Mammary epithelial cell (primary cell): ENCODE measurements at regions not wholly inside any gene's neighbourhood (a gene's known extent, or its start where the extent isn't known, plus 50 kb on each side); places are given as distances from the start of the nearest gene placed in this dataset.

Experiments used
- CTCF ChIP-seq, 2 donors: IDR thresholded peaks in 1 of 2; conservative IDR thresholded peaks in 1 of 2; 2 replicates each; pipeline ENCODE4 v1.5.1; 2011 to 2012; ENCODE audit warnings: inconsistent platforms in 2 of 2, low read length in 2 of 2, mild to moderate bottlenecking in 2 of 2, control low read depth in 1 of 2, low read depth in 1 of 2; ENCODE audit not compliant: insufficient read depth in 1 of 2; ENCODE audit errors: extremely low read depth in 1 of 2
- EZH2 ChIP-seq: IDR thresholded peaks from 2 replicates; pipeline ENCODE4 v1.6.1; 2012; ENCODE audit warnings: low read length, inconsistent platforms, borderline replicate concordance

GRCh38 chr11:70694371-70694770 lies 296.0 kb downstream of the CTTN start:
- TF ChIP-seq CTCF (conservative IDR thresholded peaks at IDR 0.05 in 1 of 2, IDR thresholded peaks at IDR 0.05 in 1 of 2; ENCODE audit: extremely low read depth in 1 of 2, insufficient read depth in 1 of 2, low read depth in 1 of 2, low read length in 2 of 2) (no peak), EZH2 (no peak)
